ENCODE measurements at regions not wholly inside any gene's neighbourhood (a gene's known extent, or its start where the extent isn't known, plus 50 kb on each side); places are given as distances from the start of the nearest gene placed in this dataset.

DNA sequence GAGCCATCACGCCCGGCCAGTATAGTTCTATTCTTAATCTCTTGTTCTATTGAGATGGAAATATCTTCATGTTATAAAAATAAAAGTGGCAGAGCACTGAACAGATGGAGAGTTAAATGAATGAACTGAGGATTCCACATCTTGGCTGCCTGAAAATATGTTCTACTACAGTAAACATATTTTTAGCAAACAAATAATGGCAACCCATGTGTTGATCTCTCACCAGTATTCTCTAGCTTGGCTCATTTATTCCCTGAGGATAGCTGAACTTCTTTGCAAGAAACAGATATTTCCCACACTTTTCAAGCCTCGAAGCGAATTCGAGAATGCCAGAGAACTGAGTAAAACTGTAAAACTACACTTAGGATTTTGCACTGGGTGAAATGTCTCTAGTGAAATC, 58.9 kb downstream of the DIRAS3 start:
- ATAC-seq (ENCODE audit: low FRiP score) (no peak), DNase-seq (ENCODE audit: low spot score) (no peak)
- TF ChIP-seq CTCF (IDR thresholded peaks at IDR 0.05), result no peak

- DNase-seq (ENCODE audit: low spot score) (no peak), ATAC-seq (ENCODE audit: low FRiP score) (no peak)
- TF ChIP-seq CTCF (IDR thresholded peaks at IDR 0.05), result no peak
These were observed 62.4 kb downstream of the DIRAS3 start for GRCh38 chr1:67988066-67988465.

DNA sequence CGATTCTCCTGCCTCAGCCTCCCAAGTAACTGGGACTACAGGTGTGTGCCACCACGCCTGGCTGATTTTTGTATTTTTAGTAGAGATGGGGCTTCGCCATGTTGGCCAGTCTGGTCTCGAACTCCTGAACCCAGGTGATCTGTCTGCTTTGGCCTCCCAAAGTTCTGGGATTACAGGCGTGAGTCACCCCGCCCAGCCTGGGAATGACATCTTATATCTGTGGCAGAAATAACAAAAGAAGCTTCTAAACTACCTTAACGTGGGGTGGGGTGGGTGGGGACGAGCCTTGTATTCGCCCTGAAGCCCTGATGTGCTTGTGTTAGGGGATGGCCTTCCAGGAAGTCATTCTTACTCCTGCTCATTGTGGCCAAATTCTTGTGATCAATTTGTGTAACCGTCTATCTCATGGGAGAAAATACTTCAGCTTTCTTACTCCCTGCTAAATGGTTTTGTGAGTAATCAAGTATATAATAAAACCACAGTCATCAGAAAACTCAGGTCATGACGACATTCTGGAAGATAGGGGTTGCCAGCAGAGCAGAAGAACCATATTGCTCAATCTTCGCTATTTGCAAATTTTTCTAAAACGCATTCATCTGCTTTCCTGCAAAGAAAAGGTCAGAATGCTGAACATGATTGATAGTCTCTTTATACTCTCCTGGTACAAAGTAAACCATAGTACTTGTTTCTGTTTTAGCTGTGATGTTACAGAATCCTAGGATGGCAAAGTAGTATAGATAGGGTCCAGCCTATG, 63.2 kb downstream of the DIRAS3 start:
- peak; percentile 95 for ATAC-seq (ENCODE audit: low FRiP score)
- TF ChIP-seq CTCF (IDR thresholded peaks at IDR 0.05), result no peak
- no peak for DNase-seq (ENCODE audit: low spot score)

- no peak for DNase-seq (ENCODE audit: low spot score)
- ATAC-seq (ENCODE audit: low FRiP score), result no peak
- no peak for TF ChIP-seq CTCF (IDR thresholded peaks at IDR 0.05)
These were observed 66.6 kb downstream of the DIRAS3 start for GRCh38 chr1:67983867-67984266.

- DNase-seq (ENCODE audit: low spot score) (no peak), ATAC-seq (ENCODE audit: low FRiP score) (no peak)
- no peak for TF ChIP-seq CTCF (IDR thresholded peaks at IDR 0.05)
These were observed 70.4 kb downstream of the DIRAS3 start for GRCh38 chr1:67980028-67980427.

DNA sequence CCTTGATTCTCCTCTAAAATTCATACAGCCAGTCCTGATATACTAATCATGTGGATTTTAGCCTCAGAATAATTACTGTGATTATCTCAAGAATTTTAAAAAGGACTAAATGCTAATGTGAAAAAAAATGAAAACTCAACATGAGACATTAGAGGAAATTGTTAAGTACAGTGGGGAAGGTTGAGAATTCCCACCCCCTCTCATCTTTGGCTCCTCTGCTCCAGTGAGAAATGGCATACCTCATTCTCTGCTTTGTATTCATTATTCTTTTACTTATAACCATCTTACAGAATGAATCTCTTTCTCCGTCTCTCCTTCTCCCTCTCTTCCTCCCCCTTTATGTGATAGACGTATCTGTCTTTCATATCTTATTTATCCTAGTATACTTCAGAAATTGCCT, 70.9 kb downstream of the DIRAS3 start:
- no peak for ATAC-seq (ENCODE audit: low FRiP score)
- no peak for TF ChIP-seq CTCF (IDR thresholded peaks at IDR 0.05)
- no peak for DNase-seq (ENCODE audit: low spot score)

GRCh38 chr1:67978890-67979516, 71.4 kb downstream of the DIRAS3 start:
- DNase-seq (ENCODE audit: low spot score), result no peak
- TF ChIP-seq CTCF (IDR thresholded peaks at IDR 0.05), result no peak
- no peak for ATAC-seq (ENCODE audit: low FRiP score)

Measured in omental fat pad (tissue), 3 donors.